ENCODE measurements at regions not wholly inside any gene's neighbourhood (a gene's known extent, or its start where the extent isn't known, plus 50 kb on each side); places are given as distances from the start of the nearest gene placed in this dataset.

- no peak for DNase-seq (ENCODE audit: low read depth)
These were observed 198.4 kb downstream of the GALR1 start for GRCh38 chr18:77448046-77448445.

GRCh38 chr18:77455004-77455403, 205.4 kb downstream of the GALR1 start:
- DNase-seq (ENCODE audit: low read depth): no peak

- no peak for DNase-seq (ENCODE audit: low read depth)
These were observed 208.0 kb downstream of the GALR1 start for GRCh38 chr18:77457681-77458080.

GRCh38 chr18:77461062-77461688, 211.5 kb downstream of the GALR1 start:
- no peak for DNase-seq (ENCODE audit: low read depth)

- DNase-seq (ENCODE audit: low read depth): no peak
These were observed 215.3 kb downstream of the GALR1 start for GRCh38 chr18:77464917-77465316.

GRCh38 chr18:77466890-77467289, 217.2 kb downstream of the GALR1 start:
- no peak for DNase-seq (ENCODE audit: low read depth)

GRCh38 chr18:77469131-77469530, 219.5 kb downstream of the GALR1 start:
- no peak for DNase-seq (ENCODE audit: low read depth)

- no peak for DNase-seq (ENCODE audit: low read depth)
These were observed 221.1 kb downstream of the GALR1 start for GRCh38 chr18:77470569-77471413.

- no peak for DNase-seq (ENCODE audit: low read depth)
These were observed 222.9 kb downstream of the GALR1 start for GRCh38 chr18:77472509-77472908.

- DNase-seq (ENCODE audit: low read depth): no peak
These were observed 229.2 kb downstream of the GALR1 start for GRCh38 chr18:77478646-77479442.

- no peak for DNase-seq (ENCODE audit: low read depth)
These were observed 231.9 kb downstream of the GALR1 start for GRCh38 chr18:77481541-77481940.

GRCh38 chr18:77482190-77483085, 232.8 kb downstream of the GALR1 start:
- no peak for DNase-seq (ENCODE audit: low read depth)

- DNase-seq (ENCODE audit: low read depth): no peak
These were observed 237.3 kb downstream of the GALR1 start for GRCh38 chr18:77486985-77487384.

- no peak for DNase-seq (ENCODE audit: low read depth)
These were observed 238.5 kb downstream of the GALR1 start for GRCh38 chr18:77487951-77488740.

GRCh38 chr18:77495079-77495478, 245.4 kb downstream of the GALR1 start:
- no peak for DNase-seq (ENCODE audit: low read depth)

- DNase-seq (ENCODE audit: low read depth): no peak
These were observed 246.5 kb downstream of the GALR1 start for GRCh38 chr18:77495982-77496690.

- DNase-seq (ENCODE audit: low read depth): no peak
These were observed 251.6 kb downstream of the GALR1 start for GRCh38 chr18:77501266-77501665.

- no peak for DNase-seq (ENCODE audit: low read depth)
These were observed 255.9 kb downstream of the GALR1 start for GRCh38 chr18:77505499-77505898.

GRCh38 chr18:77512152-77512551, 262.5 kb downstream of the GALR1 start:
- no peak for DNase-seq (ENCODE audit: low read depth)

GRCh38 chr18:77517901-77518300, 268.3 kb downstream of the GALR1 start:
- DNase-seq (ENCODE audit: low read depth): no peak
